DMS79 treated with DMSO at 0.1 percent for 48 hours (cell line): ENCODE measurements at regions not wholly inside any gene's neighbourhood (a gene's known extent, or its start where the extent isn't known, plus 50 kb on each side); places are given as distances from the start of the nearest gene placed in this dataset.

Source experiments
- DNase-seq: peaks from one replicate; lab custom pipeline; 2025; lab: John Stamatoyannopoulos, UW

DNA sequence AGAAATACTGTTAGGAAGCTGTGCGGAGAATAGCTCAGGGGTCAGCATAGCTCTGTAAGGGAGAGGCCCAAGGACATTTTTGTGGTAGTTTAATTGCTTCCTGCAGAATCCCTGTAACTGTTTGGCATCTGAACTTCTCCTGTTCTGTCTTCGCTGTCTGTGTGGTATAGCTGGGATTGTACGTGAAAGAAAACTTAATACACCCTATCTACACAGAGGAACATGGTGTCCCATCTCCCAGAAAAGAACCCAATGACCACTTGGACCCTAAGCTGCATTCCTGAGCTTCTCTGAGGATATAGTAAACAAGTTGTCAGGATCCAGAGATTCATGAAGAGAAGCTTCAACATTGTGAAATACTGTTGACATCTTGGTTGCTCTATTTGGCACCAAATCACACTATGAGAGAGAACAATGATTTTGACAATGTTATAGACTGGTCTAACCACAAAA lies 81.3 kb downstream of the CDC42EP3 start:
- no peak for DNase-seq
